CD1c-positive myeloid dendritic cell (primary cell): ENCODE measurements at regions not wholly inside any gene's neighbourhood (a gene's known extent, or its start where the extent isn't known, plus 50 kb on each side); places are given as distances from the start of the nearest gene placed in this dataset.

Experiments
- DNase-seq: peaks from one replicate; pipeline ENCODE4 v3.0.0-alpha.2; 2016; ENCODE audit errors: extremely low spot score

- peak; percentile 81 for DNase-seq
Measured at GRCh38 chr12:93243689-93244513, 133.8 kb upstream of the NUDT4 start.

- no peak for DNase-seq
Measured at GRCh38 chr12:93244514-93245077, 133.1 kb upstream of the NUDT4 start.

GRCh38 chr12:93245543-93245942 lies 132.2 kb upstream of the NUDT4 start:
- no peak for DNase-seq

DNA sequence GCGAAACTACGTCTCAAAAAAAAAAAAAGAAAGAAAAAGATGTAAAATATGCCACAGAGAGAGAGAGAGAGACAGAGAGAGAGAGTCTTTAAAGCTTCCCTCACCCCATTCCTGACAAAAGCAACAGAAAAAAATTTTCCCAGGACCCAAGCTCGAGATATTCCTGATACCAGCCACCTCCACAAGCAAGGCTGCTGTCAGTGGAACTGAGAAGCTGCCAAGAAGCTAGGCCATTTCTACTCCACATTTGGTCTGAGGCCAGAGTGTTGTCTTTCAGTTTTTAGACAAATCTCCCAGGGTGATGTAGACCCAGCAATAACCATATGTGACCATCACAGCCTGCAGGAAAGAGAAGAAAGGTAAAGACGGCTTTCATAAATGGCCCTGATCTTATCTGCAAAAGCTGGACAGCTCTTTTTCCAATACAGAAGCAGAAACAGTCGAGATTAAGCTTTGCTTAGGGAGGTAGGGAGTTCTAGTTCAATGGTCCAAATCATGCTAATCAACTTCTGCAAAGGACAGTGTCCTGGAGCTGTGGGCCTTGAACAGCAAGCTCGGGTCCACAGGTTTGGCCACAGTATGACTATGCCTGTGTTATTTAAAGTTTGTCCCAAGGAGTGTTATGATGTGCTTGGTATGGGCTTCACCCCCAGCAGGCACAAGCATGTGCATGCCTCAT lies 130.3 kb upstream of the NUDT4 start:
- DNase-seq, result no peak

- DNase-seq, result no peak
Measured at GRCh38 chr12:93252221-93252620, 125.5 kb upstream of the NUDT4 start.

DNA sequence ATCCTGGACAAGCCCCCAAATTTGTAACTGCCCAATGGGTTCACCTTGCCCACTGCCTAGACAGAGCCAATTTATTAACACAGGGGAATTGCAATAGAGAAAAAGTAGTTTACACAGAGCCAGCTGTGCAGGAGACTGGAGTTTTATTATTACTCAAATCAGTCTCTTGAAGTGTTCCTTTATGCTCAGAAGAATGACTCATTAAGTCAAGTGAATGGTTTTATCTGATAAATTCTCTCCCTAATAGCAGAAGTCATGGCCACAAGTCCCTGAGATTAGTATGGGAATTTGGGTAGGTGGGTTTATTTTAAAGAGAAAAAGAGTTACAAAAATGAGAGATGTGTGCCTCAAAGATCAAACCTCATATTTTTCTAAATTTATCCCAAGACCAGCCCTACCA lies 122.8 kb upstream of the NUDT4 start:
- DNase-seq, result no peak

DNA sequence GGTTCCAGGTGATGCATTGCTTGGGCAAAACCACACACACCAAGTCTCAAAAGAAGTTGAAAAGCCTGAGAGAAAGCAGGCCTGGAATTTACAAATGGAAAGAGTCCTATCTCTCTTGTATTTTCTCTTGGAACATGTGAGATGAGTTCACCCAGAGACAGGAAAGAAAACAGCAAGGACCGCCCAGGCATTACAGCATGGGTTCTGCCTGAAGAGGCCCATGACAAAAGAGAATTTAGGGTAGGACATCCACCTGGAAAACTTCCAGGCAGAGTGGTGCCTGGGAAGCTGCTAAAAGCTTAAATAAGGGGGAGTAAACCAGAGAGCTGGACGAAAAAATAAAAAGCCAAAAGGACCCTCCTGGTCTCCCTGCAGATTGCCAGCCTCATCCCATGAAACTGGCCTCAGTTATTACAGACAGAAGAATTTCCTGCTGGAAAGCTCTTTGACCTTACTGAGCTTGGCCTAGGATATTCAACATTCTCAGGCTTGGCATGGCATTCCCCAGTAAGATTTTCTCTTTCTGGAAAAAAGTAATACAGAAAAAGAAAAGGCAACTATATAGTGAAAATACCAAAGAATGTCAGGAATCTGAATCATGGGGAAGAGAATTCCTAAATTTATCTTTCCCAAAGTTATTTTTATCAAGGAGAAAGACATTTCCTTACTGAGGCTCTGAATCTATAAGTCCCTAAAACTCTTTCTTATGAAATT lies 121.3 kb upstream of the NUDT4 start:
- no peak for DNase-seq

- no peak for DNase-seq
Measured at GRCh38 chr12:93261505-93262094, 116.1 kb upstream of the NUDT4 start.

DNA sequence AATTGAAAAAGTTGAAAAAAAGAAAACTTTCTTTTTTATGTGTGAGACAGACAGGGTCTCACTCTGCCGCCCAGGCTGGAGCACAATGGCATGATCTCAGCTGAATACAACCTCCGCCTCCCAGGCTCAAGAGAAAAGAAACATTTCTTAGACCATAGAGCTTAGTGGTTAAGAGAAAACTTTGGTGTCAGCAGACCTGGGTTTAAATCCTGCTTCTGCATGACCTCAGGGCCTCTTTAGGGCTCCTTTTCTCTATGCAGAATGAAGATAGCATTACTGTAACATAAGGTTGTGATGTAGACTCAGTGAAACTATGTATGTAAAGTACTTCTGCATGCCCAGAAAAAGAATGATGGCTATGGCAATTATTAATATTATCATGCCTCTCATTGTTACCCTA lies 104.7 kb upstream of the NUDT4 start:
- DNase-seq, result no peak

GRCh38 chr12:93273834-93274564 lies 103.7 kb upstream of the NUDT4 start:
- no peak for DNase-seq

DNA sequence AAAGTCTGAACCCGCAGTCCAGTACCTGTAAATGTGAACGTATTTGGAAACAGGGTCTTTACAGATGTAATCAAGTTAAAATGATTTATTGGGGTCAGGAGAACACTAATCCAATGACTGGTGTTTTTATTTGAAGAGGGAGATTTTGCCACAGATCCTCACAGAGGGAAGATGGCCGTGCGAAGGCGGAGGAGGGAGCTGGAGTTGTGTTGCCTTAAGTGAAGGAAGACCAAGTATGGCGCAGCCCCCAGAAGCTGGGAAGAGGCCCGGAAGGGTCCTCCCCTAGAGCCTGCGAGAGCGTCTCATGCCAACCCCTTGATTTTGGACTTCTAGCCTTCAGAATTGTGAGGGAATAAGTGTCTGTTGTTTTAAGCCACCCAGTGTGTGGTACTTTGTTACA lies 102.8 kb upstream of the NUDT4 start:
- no peak for DNase-seq

DNA sequence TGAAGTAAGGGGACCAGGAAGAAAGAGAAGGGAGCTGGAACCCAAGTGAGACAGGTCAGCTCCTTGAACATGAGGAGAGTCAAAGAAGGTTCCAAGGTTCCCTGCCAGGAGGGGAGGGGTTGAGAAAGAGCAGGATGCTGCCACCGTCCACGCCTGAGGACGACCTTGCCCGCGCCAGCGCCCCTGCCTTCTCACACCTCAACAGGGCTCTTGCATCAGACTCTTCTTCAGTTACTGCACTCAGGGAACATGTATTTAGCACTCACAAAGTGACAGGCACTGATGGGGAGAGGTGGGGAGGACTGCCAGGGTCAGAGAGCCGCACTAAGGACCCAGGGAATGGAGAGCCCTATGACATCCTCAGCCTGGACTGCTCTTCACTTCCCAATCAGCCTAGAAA lies 102.1 kb upstream of the NUDT4 start:
- DNase-seq, result no peak

GRCh38 chr12:93279565-93280412 lies 97.9 kb upstream of the NUDT4 start:
- DNase-seq, result no peak

DNA sequence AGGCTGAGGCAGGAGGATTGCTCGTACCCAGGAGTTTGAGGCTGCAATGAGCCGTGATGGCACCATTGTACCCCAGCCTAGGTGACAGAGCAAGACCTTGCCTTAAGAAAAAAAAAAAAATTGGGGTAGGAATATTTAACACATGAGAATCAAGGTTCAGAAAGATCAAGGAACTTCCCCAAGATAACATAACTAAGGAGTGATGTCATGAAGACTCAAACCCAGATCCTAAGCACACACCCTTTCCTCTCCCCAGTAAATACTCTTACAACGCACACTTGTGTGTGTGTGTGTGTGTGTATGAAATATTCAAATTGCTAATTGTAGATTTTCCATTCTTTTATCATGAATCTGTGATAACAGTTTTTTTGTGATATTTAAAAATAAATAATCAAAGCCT lies 90.6 kb upstream of the NUDT4 start:
- DNase-seq, result no peak

DNA sequence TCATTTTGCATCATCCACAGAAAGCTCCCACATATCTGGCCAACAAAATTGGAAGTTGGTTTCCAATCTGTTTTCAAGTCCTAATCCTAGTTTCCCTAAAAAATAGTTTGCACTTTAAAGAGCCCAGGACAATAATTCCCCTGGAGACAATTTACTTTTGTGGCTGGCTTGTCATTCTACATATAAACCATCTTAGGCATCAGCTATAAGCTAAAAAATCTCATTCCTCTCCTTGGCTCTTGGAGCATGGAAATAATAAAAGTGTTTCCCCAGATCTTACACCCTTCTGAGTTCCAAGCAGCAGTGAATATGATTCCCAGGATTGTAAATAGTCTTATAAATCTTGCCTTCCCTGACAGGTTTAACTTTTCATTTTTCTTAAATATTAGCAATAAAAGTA lies 89.1 kb upstream of the NUDT4 start:
- no peak for DNase-seq

DNA sequence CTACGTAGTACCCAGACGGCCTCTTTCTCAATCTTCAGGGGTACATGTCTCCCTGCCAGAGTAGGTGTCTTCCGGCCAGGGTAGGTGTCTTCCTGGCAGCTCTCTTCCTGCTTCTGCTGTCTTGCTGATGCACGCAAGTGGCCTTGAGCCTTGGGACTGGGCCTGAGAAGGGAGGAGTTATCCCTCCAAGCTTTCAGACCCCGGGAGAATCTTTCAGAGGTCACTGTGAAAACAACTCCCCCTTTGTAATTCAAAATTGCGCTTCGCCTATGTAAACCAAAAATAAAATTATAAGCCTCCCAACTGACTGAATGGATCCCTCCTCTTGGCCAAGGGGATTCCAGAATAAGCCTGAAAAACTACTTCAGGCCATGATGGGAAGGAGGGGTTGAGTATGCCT lies 87.3 kb upstream of the NUDT4 start:
- no peak for DNase-seq

DNA sequence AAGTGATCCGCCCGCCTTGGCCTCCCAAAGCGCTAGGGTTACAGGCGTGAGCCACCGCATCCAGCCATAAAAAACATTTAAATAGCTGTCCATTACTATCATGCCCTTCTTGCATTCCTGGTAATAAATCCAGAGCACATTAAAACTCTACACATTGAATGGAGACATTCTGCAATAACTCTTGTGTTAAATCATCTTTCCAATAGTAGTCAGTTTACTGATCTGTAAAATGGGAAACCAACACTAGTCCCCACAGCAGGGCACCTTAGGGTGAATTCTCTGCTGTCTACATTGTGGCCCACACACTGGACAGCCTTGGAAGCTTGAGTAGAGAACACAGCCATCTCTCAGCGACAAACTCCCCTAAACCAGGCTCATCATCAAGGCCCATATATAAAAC lies 85.5 kb upstream of the NUDT4 start:
- no peak for DNase-seq

- no peak for DNase-seq
Measured at GRCh38 chr12:93292731-93293566, 84.8 kb upstream of the NUDT4 start.

DNA sequence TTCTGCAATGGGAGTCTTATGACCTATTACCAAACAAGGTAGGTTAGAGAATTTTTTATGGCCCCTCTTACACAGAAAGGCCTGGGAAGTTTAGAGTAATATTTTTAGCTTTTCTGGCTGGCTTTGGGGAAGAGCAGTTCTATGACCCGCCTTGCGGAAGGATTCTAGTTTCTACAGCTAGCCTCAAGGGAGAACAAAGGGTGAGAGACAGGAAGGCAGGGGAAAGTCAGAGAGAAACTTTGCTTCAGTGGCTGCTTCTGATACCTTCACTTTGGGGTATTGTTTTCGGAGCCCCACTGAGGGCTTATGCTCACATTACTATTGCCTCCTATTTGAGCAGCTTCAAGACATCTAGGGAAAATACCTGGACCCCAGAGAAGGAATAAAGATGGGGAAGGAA lies 80.7 kb upstream of the NUDT4 start:
- no peak for DNase-seq

DNA sequence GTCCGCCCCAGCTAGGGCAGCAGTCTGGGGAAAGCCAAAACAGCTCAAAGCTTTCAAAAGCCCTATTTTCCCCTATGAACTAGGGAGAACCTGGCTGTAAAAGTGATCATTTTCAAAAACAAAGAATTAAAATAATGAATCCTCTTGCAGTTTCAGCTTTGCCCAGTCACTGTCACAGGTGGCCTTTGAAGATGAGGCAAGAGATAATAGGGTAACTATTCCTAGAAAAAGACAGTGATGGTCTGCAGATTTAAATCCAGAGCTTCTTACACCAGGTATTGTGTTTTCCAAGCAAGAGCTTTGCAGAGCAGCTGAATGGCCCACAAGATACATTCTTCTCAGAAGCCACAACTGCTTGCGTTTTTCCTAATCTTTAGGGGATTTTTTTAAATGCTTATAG lies 80.2 kb upstream of the NUDT4 start:
- no peak for DNase-seq
